ENCODE measurements at regions not wholly inside any gene's neighbourhood (a gene's known extent, or its start where the extent isn't known, plus 50 kb on each side); places are given as distances from the start of the nearest gene placed in this dataset.

GRCh38 chr2:173818285-173818684 is 146.9 kb downstream of the SP3 start:
- Histone ChIP-seq H3K27ac (ENCODE audit: low read depth, low read length) (no peak overlapping the region), H3K9ac (ENCODE audit: low read length) (no peak overlapping the region), H3K9me3 (ENCODE audit: low read length) (no peaks in the 10 kb centered on the region), H3K4me3 (ENCODE audit: low read depth in 1 of 2, low read length in 2 of 2) (no peak overlapping the region), H3K27me3 (ENCODE audit: control insufficient read depth in 1 of 2, insufficient read depth in 2 of 2, low read length in 2 of 2) (no peaks in the 10 kb centered on the region), H3K4me1 (ENCODE audit: insufficient read depth, low read length) (no peaks in the 10 kb centered on the region), H3K36me3 (ENCODE audit: insufficient read depth, low read length) (no peaks in the 10 kb centered on the region)

GRCh38 chr2:173819852-173820251 is 145.3 kb downstream of the SP3 start:
- Histone ChIP-seq H3K4me1 (ENCODE audit: insufficient read depth, low read length) (no peaks in the 10 kb centered on the region), H3K27ac (ENCODE audit: low read depth, low read length) (no peak overlapping the region), H3K9ac (ENCODE audit: low read length) (no peak overlapping the region), H3K9me3 (ENCODE audit: low read length) (no peaks in the 10 kb centered on the region), H3K4me3 (ENCODE audit: low read depth in 1 of 2, low read length in 2 of 2) (no peak overlapping the region), H3K27me3 (ENCODE audit: control insufficient read depth in 1 of 2, insufficient read depth in 2 of 2, low read length in 2 of 2) (no peaks in the 10 kb centered on the region), H3K36me3 (ENCODE audit: insufficient read depth, low read length) (no peaks in the 10 kb centered on the region)

- Histone ChIP-seq H3K4me3 (ENCODE audit: low read depth in 1 of 2, low read length in 2 of 2) (no peak overlapping the region), H3K36me3 (ENCODE audit: insufficient read depth, low read length) (no peaks in the 10 kb centered on the region), H3K27me3 (ENCODE audit: control insufficient read depth in 1 of 2, insufficient read depth in 2 of 2, low read length in 2 of 2) (no peaks in the 10 kb centered on the region), H3K27ac (ENCODE audit: low read depth, low read length) (no peak overlapping the region), H3K9me3 (ENCODE audit: low read length) (no peaks in the 10 kb centered on the region), H3K9ac (ENCODE audit: low read length) (no peak overlapping the region), H3K4me1 (ENCODE audit: insufficient read depth, low read length) (no peaks in the 10 kb centered on the region)
Measured at GRCh38 chr2:173821451-173821850, 143.7 kb downstream of the SP3 start.

GRCh38 chr2:173822889-173823542 is 142.2 kb downstream of the SP3 start:
- Histone ChIP-seq H3K36me3 (ENCODE audit: insufficient read depth, low read length) (no peaks in the 10 kb centered on the region), H3K4me3 (ENCODE audit: low read depth in 1 of 2, low read length in 2 of 2) (no peak overlapping the region), H3K9me3 (ENCODE audit: low read length) (no peaks in the 10 kb centered on the region), H3K9ac (ENCODE audit: low read length) (no peak overlapping the region), H3K4me1 (ENCODE audit: insufficient read depth, low read length) (no peaks in the 10 kb centered on the region), H3K27me3 (ENCODE audit: control insufficient read depth in 1 of 2, insufficient read depth in 2 of 2, low read length in 2 of 2) (no peaks in the 10 kb centered on the region), H3K27ac (ENCODE audit: low read depth, low read length) (no peak overlapping the region)

- no peaks in the 10 kb centered on the region for H3K27me3 ChIP-seq (ENCODE audit: control insufficient read depth in 1 of 2, insufficient read depth in 2 of 2, low read length in 2 of 2)
- no peak overlapping the region for H3K4me3 ChIP-seq (ENCODE audit: low read depth in 1 of 2, low read length in 2 of 2)
- H3K4me1 ChIP-seq (ENCODE audit: insufficient read depth, low read length) = no peaks in the 10 kb centered on the region
- H3K9me3 ChIP-seq (ENCODE audit: low read length) = no peaks in the 10 kb centered on the region
- no peak overlapping the region for H3K27ac ChIP-seq (ENCODE audit: low read depth, low read length)
- no peak overlapping the region for H3K9ac ChIP-seq (ENCODE audit: low read length)
- H3K36me3 ChIP-seq (ENCODE audit: insufficient read depth, low read length) = no peaks in the 10 kb centered on the region
Measured at GRCh38 chr2:173823543-173823939, 141.6 kb downstream of the SP3 start.

GRCh38 chr2:173828189-173829142 is 136.7 kb downstream of the SP3 start:
- Histone ChIP-seq H3K9ac (ENCODE audit: low read length) (no peak overlapping the region), H3K4me1 (ENCODE audit: insufficient read depth, low read length) (peaks cover 6% of the 10 kb centered on the region), H3K36me3 (ENCODE audit: insufficient read depth, low read length) (no peaks in the 10 kb centered on the region)

GRCh38 chr2:173829727-173830126 is 135.4 kb downstream of the SP3 start:
- H3K4me3 ChIP-seq (ENCODE audit: low read depth in 1 of 2, low read length in 2 of 2) = no peak overlapping the region
- no peak overlapping the region for H3K27ac ChIP-seq (ENCODE audit: low read depth, low read length)
- no peaks in the 10 kb centered on the region for H3K27me3 ChIP-seq (ENCODE audit: control insufficient read depth in 1 of 2, insufficient read depth in 2 of 2, low read length in 2 of 2)
- no peaks in the 10 kb centered on the region for H3K9me3 ChIP-seq (ENCODE audit: low read length)
- no peak overlapping the region for H3K9ac ChIP-seq (ENCODE audit: low read length)
- peaks cover 6% of the 10 kb centered on the region for H3K4me1 ChIP-seq (ENCODE audit: insufficient read depth, low read length)
- no peaks in the 10 kb centered on the region for H3K36me3 ChIP-seq (ENCODE audit: insufficient read depth, low read length)

More at GRCh38 chr2:173828189-173829142, 136.7 kb downstream of the SP3 start:
- Histone ChIP-seq H3K27ac (ENCODE audit: low read depth, low read length) (no peak overlapping the region), H3K27me3 (ENCODE audit: control insufficient read depth in 1 of 2, insufficient read depth in 2 of 2, low read length in 2 of 2) (no peaks in the 10 kb centered on the region), H3K9me3 (ENCODE audit: low read length) (no peaks in the 10 kb centered on the region), H3K4me3 (ENCODE audit: low read depth in 1 of 2, low read length in 2 of 2) (no peak overlapping the region)

- H3K27me3 ChIP-seq (ENCODE audit: control insufficient read depth in 1 of 2, insufficient read depth in 2 of 2, low read length in 2 of 2) = no peaks in the 10 kb centered on the region
- no peaks in the 10 kb centered on the region for H3K36me3 ChIP-seq (ENCODE audit: insufficient read depth, low read length)
- H3K27ac ChIP-seq (ENCODE audit: low read depth, low read length) = no peak overlapping the region
- H3K4me3 ChIP-seq (ENCODE audit: low read depth in 1 of 2, low read length in 2 of 2) = no peak overlapping the region
- H3K4me1 ChIP-seq (ENCODE audit: insufficient read depth, low read length) = peaks cover 6% of the 10 kb centered on the region
- no peak overlapping the region for H3K9ac ChIP-seq (ENCODE audit: low read length)
- H3K9me3 ChIP-seq (ENCODE audit: low read length) = no peaks in the 10 kb centered on the region
Measured at GRCh38 chr2:173830170-173830569, 135.0 kb downstream of the SP3 start.

- H3K9ac ChIP-seq (ENCODE audit: low read length) = no peak overlapping the region
- H3K36me3 ChIP-seq (ENCODE audit: insufficient read depth, low read length) = no peaks in the 10 kb centered on the region
- no peaks in the 10 kb centered on the region for H3K9me3 ChIP-seq (ENCODE audit: low read length)
- H3K27ac ChIP-seq (ENCODE audit: low read depth, low read length) = no peak overlapping the region
- peaks cover 6% of the 10 kb centered on the region for H3K4me1 ChIP-seq (ENCODE audit: insufficient read depth, low read length)
- H3K27me3 ChIP-seq (ENCODE audit: control insufficient read depth in 1 of 2, insufficient read depth in 2 of 2, low read length in 2 of 2) = no peaks in the 10 kb centered on the region
- H3K4me3 ChIP-seq (ENCODE audit: low read depth in 1 of 2, low read length in 2 of 2) = no peak overlapping the region
Measured at GRCh38 chr2:173831312-173832229, 133.6 kb downstream of the SP3 start.

- H3K4me1 ChIP-seq (ENCODE audit: insufficient read depth, low read length) = peaks cover 6% of the 10 kb centered on the region
- H3K4me3 ChIP-seq (ENCODE audit: low read depth in 1 of 2, low read length in 2 of 2) = no peak overlapping the region
- H3K36me3 ChIP-seq (ENCODE audit: insufficient read depth, low read length) = no peaks in the 10 kb centered on the region
- H3K9ac ChIP-seq (ENCODE audit: low read length) = no peak overlapping the region
- H3K27me3 ChIP-seq (ENCODE audit: control insufficient read depth in 1 of 2, insufficient read depth in 2 of 2, low read length in 2 of 2) = no peaks in the 10 kb centered on the region
- H3K9me3 ChIP-seq (ENCODE audit: low read length) = no peaks in the 10 kb centered on the region
- no peak overlapping the region for H3K27ac ChIP-seq (ENCODE audit: low read depth, low read length)
Measured at GRCh38 chr2:173834141-173834540, 131.0 kb downstream of the SP3 start.

GRCh38 chr2:173835726-173836125 is 129.4 kb downstream of the SP3 start:
- H3K4me3 ChIP-seq (ENCODE audit: low read depth in 1 of 2, low read length in 2 of 2) = no peak overlapping the region
- H3K4me1 ChIP-seq (ENCODE audit: insufficient read depth, low read length) = no peaks in the 10 kb centered on the region
- H3K9me3 ChIP-seq (ENCODE audit: low read length) = no peaks in the 10 kb centered on the region
- H3K9ac ChIP-seq (ENCODE audit: low read length) = no peak overlapping the region
- H3K27ac ChIP-seq (ENCODE audit: low read depth, low read length) = no peak overlapping the region
- H3K27me3 ChIP-seq (ENCODE audit: control insufficient read depth in 1 of 2, insufficient read depth in 2 of 2, low read length in 2 of 2) = no peaks in the 10 kb centered on the region
- no peaks in the 10 kb centered on the region for H3K36me3 ChIP-seq (ENCODE audit: insufficient read depth, low read length)
